ENCODE measurements at regions not wholly inside any gene's neighbourhood (a gene's known extent, or its start where the extent isn't known, plus 50 kb on each side); places are given as distances from the start of the nearest gene placed in this dataset.

GRCh38 chr13:94878602-94879165, 166.3 kb upstream of the SOX21 start:
- TF ChIP-seq CTCF (IDR thresholded peaks at IDR 0.05; ENCODE audit: poor library complexity, severe bottlenecking) (no peak), EZH2 (IDR thresholded peaks at IDR 0.05; ENCODE audit: borderline replicate concordance, insufficient read depth, low read length, poor library complexity, severe bottlenecking) (no peak), SMC3 (conservative IDR thresholded peaks at IDR 0.05; ENCODE audit: poor library complexity) (no peak), EP300 (conservative IDR thresholded peaks at IDR 0.05; ENCODE audit: poor library complexity, severe bottlenecking) (no peak), TAF1 (IDR thresholded peaks at IDR 0.05; ENCODE audit: low read depth) (no peak), POLR2AphosphoS5 (IDR thresholded peaks at IDR 0.05) (no peak), RAD21 (conservative IDR thresholded peaks at IDR 0.05) (no peak)
